ENCODE measurements at regions not wholly inside any gene's neighbourhood (a gene's known extent, or its start where the extent isn't known, plus 50 kb on each side); places are given as distances from the start of the nearest gene placed in this dataset.

DNA sequence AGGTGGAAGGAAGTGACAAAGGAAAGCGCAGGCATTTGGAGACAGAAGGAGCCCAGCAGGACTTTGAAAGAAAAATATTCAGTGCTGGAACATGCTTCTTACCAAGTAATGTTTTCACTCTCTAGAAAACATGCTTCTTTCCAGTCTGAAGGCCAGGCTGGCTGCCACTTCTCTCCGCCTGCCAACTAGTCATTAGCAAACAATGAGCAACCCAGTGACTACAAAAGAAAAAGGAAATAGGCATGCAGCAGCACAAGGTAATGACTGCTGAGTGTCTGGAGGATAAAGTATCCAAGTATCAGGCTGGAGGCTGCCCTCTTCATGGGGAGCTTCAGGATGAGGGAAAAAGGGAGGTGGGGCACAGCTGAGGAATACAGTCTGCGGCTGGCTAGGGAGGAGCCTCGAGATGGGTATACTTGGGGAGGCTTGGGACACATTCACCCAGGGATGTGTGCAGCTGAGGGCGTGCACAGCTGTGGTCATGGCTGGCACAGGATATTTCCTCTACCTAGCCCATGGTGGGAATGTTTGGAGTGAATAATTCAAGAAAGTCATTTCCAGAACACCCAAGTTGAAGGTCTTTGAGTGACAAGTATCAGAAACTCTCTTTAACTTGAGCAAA is 161.5 kb upstream of the KIF2A start:
- no peak for DNase-seq (ENCODE audit: low read depth)
- TF ChIP-seq, protein P1, sequence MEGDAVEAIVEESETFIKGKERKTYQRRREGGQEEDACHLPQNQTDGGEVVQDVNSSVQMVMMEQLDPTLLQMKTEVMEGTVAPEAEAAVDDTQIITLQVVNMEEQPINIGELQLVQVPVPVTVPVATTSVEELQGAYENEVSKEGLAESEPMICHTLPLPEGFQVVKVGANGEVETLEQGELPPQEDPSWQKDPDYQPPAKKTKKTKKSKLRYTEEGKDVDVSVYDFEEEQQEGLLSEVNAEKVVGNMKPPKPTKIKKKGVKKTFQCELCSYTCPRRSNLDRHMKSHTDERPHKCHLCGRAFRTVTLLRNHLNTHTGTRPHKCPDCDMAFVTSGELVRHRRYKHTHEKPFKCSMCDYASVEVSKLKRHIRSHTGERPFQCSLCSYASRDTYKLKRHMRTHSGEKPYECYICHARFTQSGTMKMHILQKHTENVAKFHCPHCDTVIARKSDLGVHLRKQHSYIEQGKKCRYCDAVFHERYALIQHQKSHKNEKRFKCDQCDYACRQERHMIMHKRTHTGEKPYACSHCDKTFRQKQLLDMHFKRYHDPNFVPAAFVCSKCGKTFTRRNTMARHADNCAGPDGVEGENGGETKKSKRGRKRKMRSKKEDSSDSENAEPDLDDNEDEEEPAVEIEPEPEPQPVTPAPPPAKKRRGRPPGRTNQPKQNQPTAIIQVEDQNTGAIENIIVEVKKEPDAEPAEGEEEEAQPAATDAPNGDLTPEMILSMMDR (IDR thresholded peaks at IDR 0.05; ENCODE audit: insufficient read depth, low read depth, low read length, missing control alignments) = no peak
- no peak overlapping the region for H3K4me3 ChIP-seq (ENCODE audit: low read depth, low read length)

DNA sequence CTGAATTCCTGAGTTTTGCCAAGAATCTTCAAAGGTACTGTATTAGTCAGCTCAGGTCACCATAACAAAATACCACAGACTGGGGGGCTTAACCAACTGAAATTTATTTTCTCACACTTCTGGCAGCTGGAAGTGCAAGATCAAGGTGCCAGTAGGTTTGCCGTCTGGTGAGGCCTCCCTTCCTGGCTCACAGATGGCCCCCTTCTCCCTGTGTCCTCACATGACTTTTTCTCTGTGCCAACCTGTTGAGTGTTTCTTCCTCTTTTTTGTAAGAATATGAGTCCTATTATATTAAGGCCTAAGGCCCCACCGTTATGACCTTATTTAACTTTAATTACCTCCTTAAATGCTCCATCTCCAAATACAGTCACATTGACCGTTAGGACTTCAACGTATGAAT is 156.1 kb upstream of the KIF2A start:
- DNase-seq (ENCODE audit: low read depth) = no peak

DNA sequence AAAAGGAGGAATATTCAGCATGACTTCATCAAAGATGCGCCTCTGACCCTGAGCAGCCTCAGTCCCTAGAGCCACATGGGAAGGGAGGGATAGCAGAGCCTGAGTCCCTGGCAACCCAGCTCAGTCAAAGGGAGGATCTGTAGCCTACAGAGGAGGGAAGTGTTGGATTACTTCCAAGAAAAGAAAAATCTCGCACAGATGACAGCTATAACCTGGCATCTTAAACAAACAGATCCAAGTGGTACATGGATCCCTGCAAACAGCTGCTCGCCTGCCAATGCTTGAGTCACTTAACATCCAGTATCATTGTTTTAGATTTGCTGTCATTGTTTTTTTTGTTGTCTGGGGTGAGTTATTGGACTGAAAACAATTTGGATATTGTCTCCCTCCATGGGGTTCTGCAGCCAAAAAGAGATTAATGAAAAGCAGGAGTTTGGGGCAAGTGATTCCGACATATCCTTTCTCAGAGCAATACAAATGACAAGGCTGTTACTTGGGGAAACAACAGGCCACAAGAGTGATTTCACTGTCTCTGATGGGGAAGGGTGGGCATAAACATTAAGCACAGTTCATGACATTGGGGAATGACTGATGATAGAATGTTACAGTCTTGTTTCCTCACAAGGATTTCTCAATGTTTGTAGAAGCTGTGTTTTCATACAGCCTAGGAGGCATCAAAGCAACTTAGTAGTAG is 153.5 kb upstream of the KIF2A start:
- TF ChIP-seq, protein P1 (IDR thresholded peaks at IDR 0.05; ENCODE audit: insufficient read depth, low read depth, low read length, missing control alignments) = no peak
- no peak for DNase-seq (ENCODE audit: low read depth)
- H3K4me3 ChIP-seq (ENCODE audit: low read depth, low read length) = no peak overlapping the region

More for the DNA sequence above, 156.1 kb upstream of the KIF2A start:
- no peak overlapping the region for H3K4me3 ChIP-seq (ENCODE audit: low read depth, low read length)
- TF ChIP-seq, protein P1 (IDR thresholded peaks at IDR 0.05; ENCODE audit: insufficient read depth, low read depth, low read length, missing control alignments) = no peak

DNA sequence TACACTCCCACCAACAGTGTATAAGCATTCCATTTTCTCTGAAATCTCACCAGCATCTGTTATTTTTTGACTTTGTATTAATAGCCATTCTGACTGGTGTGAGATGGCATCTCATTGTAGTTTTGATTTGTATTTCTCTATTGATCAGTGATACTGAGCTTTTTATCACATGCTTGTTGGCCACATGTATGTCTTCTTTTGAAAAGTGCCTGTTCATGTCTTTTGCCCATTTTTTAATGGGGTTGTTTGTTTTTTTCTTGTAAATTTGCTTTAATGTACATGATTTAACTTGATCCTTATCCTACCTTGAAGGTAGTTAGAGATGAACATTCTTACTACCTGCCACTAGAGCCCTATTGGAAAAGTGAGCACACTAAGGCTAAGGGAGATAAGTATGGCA is 151.2 kb upstream of the KIF2A start:
- DNase-seq (ENCODE audit: low read depth) = no peak
- TF ChIP-seq, protein P1 (IDR thresholded peaks at IDR 0.05; ENCODE audit: insufficient read depth, low read depth, low read length, missing control alignments) = no peak
- H3K4me3 ChIP-seq (ENCODE audit: low read depth, low read length) = no peak overlapping the region

DNA sequence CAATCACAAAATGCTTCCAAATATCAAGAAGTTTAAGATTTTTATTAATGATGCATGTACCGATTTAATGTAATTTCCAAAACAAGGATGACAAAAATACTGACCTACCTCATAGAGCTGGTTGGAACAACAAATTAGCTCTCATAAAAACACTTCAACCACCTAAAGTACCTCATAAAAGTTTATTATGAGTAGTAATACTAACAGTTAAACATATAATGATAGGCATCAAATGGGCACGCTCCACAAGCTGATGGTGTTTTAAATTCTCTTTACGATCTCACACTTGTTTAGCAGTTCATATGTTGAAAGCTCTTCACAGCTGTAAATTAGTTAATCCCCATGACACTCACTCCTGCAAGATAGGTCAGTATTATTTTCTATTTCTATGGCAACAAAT is 150.0 kb upstream of the KIF2A start:
- no peak for DNase-seq (ENCODE audit: low read depth)
- TF ChIP-seq, protein P1 (IDR thresholded peaks at IDR 0.05; ENCODE audit: insufficient read depth, low read depth, low read length, missing control alignments) = no peak
- no peak overlapping the region for H3K4me3 ChIP-seq (ENCODE audit: low read depth, low read length)

DNA sequence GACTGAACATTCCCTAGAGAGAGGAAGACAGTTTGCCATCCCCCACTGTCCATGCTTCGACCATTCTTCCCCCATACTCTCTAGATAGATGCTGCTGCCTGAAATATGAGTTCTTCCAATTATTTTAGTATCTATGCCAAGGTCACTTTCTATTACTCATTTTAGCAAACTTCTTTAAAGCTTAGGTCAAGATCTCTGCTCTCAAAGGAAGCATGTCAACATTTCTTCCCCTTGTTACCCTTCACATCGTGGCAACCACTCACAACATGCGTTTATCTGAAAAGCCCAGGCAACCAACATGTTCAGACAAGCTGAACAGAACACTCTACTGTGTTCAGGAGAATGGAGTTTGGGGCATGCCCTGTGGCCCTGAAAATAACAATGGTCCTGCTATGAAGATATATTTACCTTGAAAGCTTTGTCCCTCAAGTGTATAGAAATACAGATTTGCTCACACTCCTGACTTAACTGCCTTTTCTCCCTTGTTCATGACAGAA is 138.4 kb upstream of the KIF2A start:
- no peak for DNase-seq (ENCODE audit: low read depth)
- no peak overlapping the region for H3K4me3 ChIP-seq (ENCODE audit: low read depth, low read length)
- TF ChIP-seq, protein P1 (IDR thresholded peaks at IDR 0.05; ENCODE audit: insufficient read depth, low read depth, low read length, missing control alignments) = no peak
